PC-3 (cell line): ENCODE measurements at regions not wholly inside any gene's neighbourhood (a gene's known extent, or its start where the extent isn't known, plus 50 kb on each side); places are given as distances from the start of the nearest gene placed in this dataset.

Source experiments
- ATAC-seq: fragments of 200-7000 bp; cut with Tn5 transposase; 2 replicates; pipeline ENCODE4 v1.9.1; 2020; ENCODE audit warnings: mild to moderate bottlenecking, moderate library complexity
- BruUV-seq: library from RNA; stranded (reverse); fragments of 400-500 nt; replicated peaks from 2 replicates; lab custom pipeline; 2021; lab: Mats Ljungman, UMichigan
- CTCF ChIA-PET: fragments of 300-600 bp; sonication (Branson Sonifier 250); formaldehyde crosslinking; loops from one replicate; lab custom pipeline; 2022; ENCODE audit warnings: antibody characterized with exemption; lab: Charles Lee
- POLR2A ChIA-PET: fragments of 300-600 bp; sonication (Branson Sonifier 250); formaldehyde crosslinking; loops from one replicate; lab custom pipeline; 2022; ENCODE audit warnings: antibody characterized with exemption; ENCODE audit not compliant: unreplicated experiment; lab: Charles Lee
- DNase-seq: peaks from one replicate; pipeline ENCODE4 v3.0.0-alpha.2; 2015
- H2AFZ ChIP-seq: fragments of 300-600 bp; sonication (generic); 2 replicates; pipeline ENCODE4 v1.6.0; 2016; ENCODE audit warnings: antibody characterized with exemption, low read length
- H3F3A ChIP-seq: fragments of 300-600 bp; sonication (generic); one replicate; pipeline ENCODE4 v1.6.0; 2017; ENCODE audit warnings: antibody characterized with exemption, low read length, control low read depth, mild to moderate bottlenecking; ENCODE audit not compliant: unreplicated experiment
- H3K27ac ChIP-seq: fragments of 300-600 bp; sonication (generic); 2 replicates; pipeline ENCODE4 v1.5.1; 2016; ENCODE audit warnings: mild to moderate bottlenecking, low read length
- H3K27me3 ChIP-seq: fragments of 300-600 bp; sonication (generic); 2 replicates; pipeline ENCODE4 v1.6.1; 2016; ENCODE audit warnings: low read length, mixed read lengths
- H3K36me3 ChIP-seq: fragments of 300-600 bp; sonication (generic); 2 replicates; pipeline ENCODE4 v1.6.1; 2016; ENCODE audit warnings: low read depth, mixed run types, low read length, mixed read lengths
- H3K4me1 ChIP-seq: fragments of 300-600 bp; sonication (generic); 2 replicates; pipeline ENCODE4 v1.5.1; 2016; ENCODE audit warnings: low read length; ENCODE audit not compliant: insufficient read depth
- H3K4me2 ChIP-seq: fragments of 300-600 bp; sonication (generic); 2 replicates; pipeline ENCODE4 v1.6.0; 2016; ENCODE audit warnings: low read length
- H3K4me3 ChIP-seq: fragments of 300-600 bp; sonication (generic); 2 replicates; pipeline ENCODE4 v1.5.1; 2016; ENCODE audit warnings: mild to moderate bottlenecking, low read length, mixed read lengths
- H3K79me2 ChIP-seq: fragments of 300-600 bp; sonication (generic); 2 replicates; pipeline ENCODE4 v1.6.1; 2017; ENCODE audit warnings: low read length, mixed read lengths
- H3K9ac ChIP-seq: fragments of 300-600 bp; sonication (generic); 2 replicates; pipeline ENCODE4 v1.6.0; 2016; ENCODE audit warnings: mild to moderate bottlenecking, low read length
- H3K9me2 ChIP-seq: fragments of 300-600 bp; sonication (generic); replicated peaks from 2 replicates; pipeline ENCODE4 v1.6.1; 2016; ENCODE audit warnings: mixed run types, low read length, mixed read lengths
- H3K9me3 ChIP-seq: fragments of 300-600 bp; sonication (generic); 2 replicates; pipeline ENCODE4 v1.6.1; 2016; ENCODE audit warnings: low read length, mixed read lengths
- H4K20me1 ChIP-seq: fragments of 300-600 bp; sonication (generic); 2 replicates; pipeline ENCODE4 v1.6.1; 2016; ENCODE audit warnings: low read length, mixed read lengths
- EZH2 ChIP-seq: fragments of 300-600 bp; sonication (generic); IDR thresholded peaks from one replicate; pipeline ENCODE4 v1.6.1; 2017; ENCODE audit warnings: antibody characterized with exemption, mild to moderate bottlenecking, low read length; ENCODE audit not compliant: unreplicated experiment
- EZH2phosphoT487 ChIP-seq: fragments of 300-600 bp; sonication (generic); IDR thresholded peaks from 2 replicates; pipeline ENCODE4 v1.6.1; 2018; ENCODE audit warnings: mild to moderate bottlenecking, antibody characterized with exemption, low read length, borderline replicate concordance
- intact Hi-C: fragments of 100-400 bp; cut with micrococcal nuclease; formaldehyde crosslinking; loops from 2 replicates; pipeline ENCODE4 v1.9.0; 2023
- TF ChIP-seq, protein P1 (sequence below): fragments of 300-600 bp; sonication (generic); conservative IDR thresholded peaks from 2 replicates; pipeline ENCODE4 v1.5.1; 2017; ENCODE audit warnings: antibody characterized with exemption, low read depth, mild to moderate bottlenecking, low read length

DNA sequence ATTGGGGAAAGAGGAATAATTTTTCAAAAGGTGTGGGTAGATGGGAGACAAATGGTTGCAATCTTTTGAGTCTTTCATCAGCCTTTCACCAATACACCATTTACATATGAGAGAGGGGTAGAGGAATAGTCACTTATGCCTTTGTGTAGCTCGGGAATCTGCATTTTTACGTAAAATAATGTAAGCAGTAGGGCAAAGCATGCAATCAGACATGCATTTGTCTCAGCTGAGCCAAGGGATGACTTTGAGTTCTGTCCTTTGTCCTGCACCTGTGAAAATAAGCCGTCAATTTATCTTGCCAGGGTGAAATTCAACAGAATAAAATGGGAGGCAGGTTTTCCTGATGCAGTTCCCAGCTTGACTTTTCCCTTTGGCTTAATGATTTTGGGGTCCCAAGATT is 1473.4 kb upstream of the TENM3 start:
- Histone ChIP-seq H3K27me3 (no peaks in the 10 kb centered on the region), H3K9me3 (no peaks in the 10 kb centered on the region), H3F3A (no peaks in the 10 kb centered on the region), H3K4me3 (no peak overlapping the region), H3K4me2 (no peak overlapping the region), H3K9me2 (no peaks in the 10 kb centered on the region), H3K4me1 (no peaks in the 10 kb centered on the region), H3K79me2 (no peaks in the 10 kb centered on the region), H3K27ac (no peak overlapping the region), H3K36me3 (no peaks in the 10 kb centered on the region), H3K9ac (no peak overlapping the region), H4K20me1 (no peaks in the 10 kb centered on the region), H2AFZ (no peak overlapping the region)
- no TSS peak for BruUV-seq
- TF ChIP-seq EZH2 (no peak), EZH2phosphoT487 (no peak)
- TF ChIP-seq, protein P1, sequence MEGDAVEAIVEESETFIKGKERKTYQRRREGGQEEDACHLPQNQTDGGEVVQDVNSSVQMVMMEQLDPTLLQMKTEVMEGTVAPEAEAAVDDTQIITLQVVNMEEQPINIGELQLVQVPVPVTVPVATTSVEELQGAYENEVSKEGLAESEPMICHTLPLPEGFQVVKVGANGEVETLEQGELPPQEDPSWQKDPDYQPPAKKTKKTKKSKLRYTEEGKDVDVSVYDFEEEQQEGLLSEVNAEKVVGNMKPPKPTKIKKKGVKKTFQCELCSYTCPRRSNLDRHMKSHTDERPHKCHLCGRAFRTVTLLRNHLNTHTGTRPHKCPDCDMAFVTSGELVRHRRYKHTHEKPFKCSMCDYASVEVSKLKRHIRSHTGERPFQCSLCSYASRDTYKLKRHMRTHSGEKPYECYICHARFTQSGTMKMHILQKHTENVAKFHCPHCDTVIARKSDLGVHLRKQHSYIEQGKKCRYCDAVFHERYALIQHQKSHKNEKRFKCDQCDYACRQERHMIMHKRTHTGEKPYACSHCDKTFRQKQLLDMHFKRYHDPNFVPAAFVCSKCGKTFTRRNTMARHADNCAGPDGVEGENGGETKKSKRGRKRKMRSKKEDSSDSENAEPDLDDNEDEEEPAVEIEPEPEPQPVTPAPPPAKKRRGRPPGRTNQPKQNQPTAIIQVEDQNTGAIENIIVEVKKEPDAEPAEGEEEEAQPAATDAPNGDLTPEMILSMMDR, result no peak
- intact Hi-C loops, result no loop called here
- ATAC-seq (no peak), DNase-seq (no peak)
- ChIA-PET POLR2A (no interaction called here), CTCF (no interaction called here)

DNA sequence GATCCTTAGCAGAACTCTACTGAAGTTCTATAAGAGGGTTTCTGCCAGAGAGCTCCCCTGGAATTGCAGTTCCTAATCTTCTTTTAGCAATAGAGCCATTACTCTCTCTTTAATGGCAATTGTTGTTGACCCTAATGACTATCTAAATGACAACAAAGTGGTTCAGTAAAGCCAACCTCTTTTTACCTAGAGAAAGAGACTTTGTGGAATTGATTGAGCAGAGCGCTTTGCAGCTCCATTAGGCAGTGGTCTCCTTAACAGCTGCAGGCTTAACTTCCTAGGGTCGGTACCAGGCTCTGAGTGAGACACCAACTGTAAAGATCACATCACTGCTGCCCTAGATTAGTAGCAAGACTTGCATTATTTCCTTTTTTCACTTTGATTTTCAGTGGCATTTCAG is 1472.9 kb upstream of the TENM3 start:
- ChIA-PET CTCF (no interaction called here), POLR2A (no interaction called here)
- ATAC-seq, result no peak
- Histone ChIP-seq H2AFZ (no peak overlapping the region), H3K4me1 (no peaks in the 10 kb centered on the region), H3K9me3 (no peaks in the 10 kb centered on the region), H3K79me2 (no peaks in the 10 kb centered on the region), H3F3A (no peaks in the 10 kb centered on the region), H3K36me3 (no peaks in the 10 kb centered on the region), H3K27ac (no peak overlapping the region), H4K20me1 (no peaks in the 10 kb centered on the region), H3K4me3 (no peak overlapping the region), H3K9ac (no peak overlapping the region), H3K27me3 (no peaks in the 10 kb centered on the region), H3K4me2 (no peak overlapping the region), H3K9me2 (no peaks in the 10 kb centered on the region)
- intact Hi-C loops, result no loop called here
- TF ChIP-seq EZH2phosphoT487 (no peak), EZH2 (no peak)
- TF ChIP-seq, protein P1, result no peak
- BruUV-seq, result no TSS peak
- DNase-seq, result no peak

DNA sequence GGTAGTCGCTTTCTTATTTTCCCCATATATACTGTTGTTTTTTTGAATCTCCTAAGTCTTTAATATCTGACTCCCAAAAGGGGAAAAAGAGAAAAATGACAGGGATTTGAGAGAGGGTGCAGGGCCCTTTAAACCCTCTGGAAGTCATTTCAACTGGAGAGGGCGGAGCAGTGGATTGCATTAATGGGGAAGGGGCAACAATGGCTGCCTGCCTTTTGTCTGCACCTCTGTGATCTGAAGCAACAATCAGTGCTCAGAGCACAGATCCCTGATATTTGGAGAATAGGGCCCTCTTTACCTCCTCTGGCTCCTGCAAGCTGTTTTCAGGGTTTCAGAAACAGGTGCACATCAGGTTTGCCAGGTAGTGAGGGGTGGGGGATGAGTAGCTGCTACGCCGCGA is 1458.3 kb upstream of the TENM3 start:
- intact Hi-C loops, result no loop called here
- Histone ChIP-seq H3K27ac (no peak overlapping the region), H3K9ac (no peak overlapping the region), H3K27me3 (peaks cover 23% of the 10 kb centered on the region), H3K36me3 (no peaks in the 10 kb centered on the region), H4K20me1 (no peaks in the 10 kb centered on the region), H3K9me2 (no peaks in the 10 kb centered on the region), H3K79me2 (no peaks in the 10 kb centered on the region), H3K4me2 (no peak overlapping the region), H2AFZ (no peak overlapping the region), H3F3A (no peaks in the 10 kb centered on the region), H3K4me3 (no peak overlapping the region), H3K4me1 (no peaks in the 10 kb centered on the region), H3K9me3 (no peaks in the 10 kb centered on the region)
- no peak for ATAC-seq
- BruUV-seq, result no TSS peak
- CTCF ChIA-PET, result no interaction called here
- POLR2A ChIA-PET, result no interaction called here
- DNase-seq, result no peak
- TF ChIP-seq EZH2phosphoT487 (no peak), EZH2 (no peak)
